NCI-H1930 (cell line): ENCODE measurements at regions not wholly inside any gene's neighbourhood (a gene's known extent, or its start where the extent isn't known, plus 50 kb on each side); places are given as distances from the start of the nearest gene placed in this dataset.

Source experiments
- DNase-seq, 2 experiments: peaks; one replicate each; lab custom pipeline; 2025; lab: John Stamatoyannopoulos, UW

DNA sequence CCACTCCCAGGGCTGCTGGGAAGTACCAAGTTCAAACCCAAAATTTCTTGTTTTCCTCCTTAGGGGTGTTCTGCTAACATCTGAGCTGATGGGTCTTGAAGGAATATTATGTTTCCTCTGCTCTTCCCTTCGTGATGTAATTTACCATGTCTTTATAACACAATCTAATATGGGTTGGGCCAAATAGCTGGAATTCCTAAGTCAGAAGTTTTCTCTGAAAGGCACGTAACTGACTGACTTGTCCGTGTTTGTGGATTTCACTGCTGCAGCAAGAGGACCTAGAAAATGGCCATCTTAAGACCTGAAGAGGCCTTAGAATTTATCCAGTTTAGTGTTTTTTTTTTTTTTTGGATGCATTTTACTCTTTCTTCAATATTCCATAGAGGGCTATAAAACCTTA is 256.7 kb downstream of the DCDC2C start:
- DNase-seq, result no peak

DNA sequence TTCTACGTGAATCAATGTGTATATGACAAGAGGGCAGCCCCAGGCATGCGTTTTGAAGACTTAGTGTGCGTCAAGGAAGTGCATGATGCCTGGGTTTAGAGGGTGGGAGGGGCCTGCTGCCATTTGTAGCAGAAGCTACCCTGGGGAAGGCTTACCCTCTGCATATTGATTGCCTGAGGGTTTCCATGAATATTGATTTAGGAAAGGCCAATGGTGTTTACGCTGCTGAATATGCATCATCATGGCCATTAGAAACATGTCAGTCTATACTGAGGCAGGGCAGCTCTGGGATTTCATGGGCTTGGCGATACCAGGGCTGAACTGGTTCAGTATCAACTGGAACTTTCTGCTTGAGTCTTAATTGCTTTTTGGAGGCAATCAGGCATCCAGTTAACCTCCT is 259.3 kb downstream of the DCDC2C start:
- DNase-seq, result no peak

DNA sequence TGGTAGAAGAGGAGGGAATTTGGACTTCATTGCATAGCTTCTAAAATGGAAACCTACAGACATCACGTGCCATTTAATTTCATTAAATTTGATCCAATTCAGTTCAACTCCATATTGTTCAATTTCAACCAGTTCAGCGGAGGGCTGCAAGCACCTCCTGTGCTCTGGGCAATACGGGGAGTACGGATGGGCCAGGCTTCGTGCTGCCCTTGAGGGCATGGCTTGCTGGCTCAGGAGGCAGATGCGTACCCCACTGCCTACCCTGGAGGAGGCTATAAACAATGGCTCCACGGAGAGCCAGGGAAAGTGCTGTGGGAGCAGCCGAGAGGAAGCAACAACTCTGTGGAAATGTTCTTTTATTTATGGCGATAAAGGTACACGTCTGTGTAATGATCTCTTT is 261.8 kb downstream of the DCDC2C start:
- no peak for DNase-seq

- DNase-seq, result no peak
Observed at GRCh38 chr2:3965953-3966352, 262.6 kb downstream of the DCDC2C start.

GRCh38 chr2:3966470-3966869 is 263.1 kb downstream of the DCDC2C start:
- no peak for DNase-seq

DNA sequence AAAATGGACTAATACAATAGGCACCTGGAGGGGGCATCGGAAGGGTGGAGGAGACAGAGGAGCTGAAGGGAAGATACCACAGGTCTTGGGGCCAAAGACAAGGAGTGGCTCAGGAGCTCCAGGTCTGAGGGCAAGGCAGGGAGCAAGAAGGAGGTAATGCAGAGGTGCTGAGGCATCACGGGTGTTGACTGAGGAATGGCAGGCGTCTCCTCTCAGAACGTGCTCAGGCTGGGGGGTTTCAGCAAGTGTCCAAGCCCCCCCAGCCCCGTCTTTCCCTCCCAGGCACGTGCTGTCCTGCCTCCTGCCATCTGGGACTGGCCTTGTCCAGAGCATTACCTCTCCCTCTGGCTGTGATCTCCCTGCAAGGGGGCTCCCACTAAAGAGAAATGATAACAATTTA is 265.4 kb downstream of the DCDC2C start:
- DNase-seq, result no peak

DNA sequence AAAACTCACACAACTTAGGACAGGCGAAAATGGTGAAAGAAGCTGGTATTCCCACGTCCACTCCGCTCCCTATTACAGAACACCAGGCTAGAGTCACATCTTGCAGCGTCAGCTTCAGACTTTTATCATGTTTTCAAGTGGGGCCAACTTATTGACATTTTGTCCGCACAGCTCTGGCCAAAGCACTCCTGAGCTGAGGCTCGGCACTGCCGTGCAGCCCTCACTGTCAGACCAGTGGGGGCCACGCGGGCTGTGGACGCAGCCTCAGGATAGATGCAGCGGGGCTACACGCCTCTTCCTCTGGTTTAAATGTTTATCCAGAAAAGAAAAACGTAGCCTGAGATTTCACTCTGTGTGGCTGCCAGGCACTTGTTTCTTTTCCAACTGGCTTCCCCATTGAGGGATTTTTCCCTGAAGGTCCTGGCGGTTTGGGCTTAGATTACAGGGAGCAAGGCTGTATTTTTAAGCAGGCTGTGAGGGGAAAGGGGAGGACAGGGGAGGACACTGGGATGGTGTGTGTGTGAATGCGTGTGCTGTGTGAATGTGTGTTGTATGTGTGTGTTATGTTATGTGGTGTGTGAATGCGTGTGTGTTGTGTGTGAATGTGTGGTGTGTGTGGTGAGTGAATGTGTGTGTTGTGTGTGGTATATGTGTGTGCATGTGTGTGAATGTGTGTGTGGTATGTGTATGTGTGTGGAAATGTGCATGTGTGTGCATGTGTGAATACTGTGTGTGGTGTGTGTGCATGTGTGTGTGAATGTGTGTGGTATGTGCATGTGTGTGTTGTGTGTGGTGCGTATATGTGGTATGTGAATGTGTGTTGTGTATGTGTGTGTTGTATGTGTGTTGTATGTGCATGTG is 267.6 kb downstream of the DCDC2C start:
- DNase-seq, result no peak

DNA sequence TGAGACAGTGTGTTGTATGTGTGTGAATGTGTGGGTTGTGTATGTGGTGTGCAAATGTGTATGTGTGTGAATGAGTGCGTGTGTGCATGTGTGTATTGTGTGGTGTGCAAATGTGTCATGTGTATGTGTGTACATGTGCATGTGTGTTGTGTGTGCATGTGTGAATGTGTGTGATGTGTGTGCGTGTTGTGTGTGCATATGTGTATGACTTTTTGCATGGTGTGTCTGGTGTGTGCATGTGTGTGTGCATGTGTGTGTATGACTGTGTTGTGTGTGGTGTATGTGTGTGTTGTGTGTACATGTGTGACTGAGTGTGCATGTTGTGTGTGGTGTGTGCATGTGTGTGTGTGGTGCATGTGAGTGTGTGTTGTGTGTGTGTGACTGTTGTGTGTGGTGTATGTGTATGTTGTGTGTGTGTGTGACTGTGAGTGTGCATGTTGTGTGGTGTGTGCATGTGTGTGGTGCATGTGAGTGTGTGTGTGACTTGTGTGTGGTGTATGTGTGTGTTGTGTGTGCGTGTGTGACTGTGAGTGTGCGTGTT is 268.3 kb downstream of the DCDC2C start:
- no peak for DNase-seq

DNA sequence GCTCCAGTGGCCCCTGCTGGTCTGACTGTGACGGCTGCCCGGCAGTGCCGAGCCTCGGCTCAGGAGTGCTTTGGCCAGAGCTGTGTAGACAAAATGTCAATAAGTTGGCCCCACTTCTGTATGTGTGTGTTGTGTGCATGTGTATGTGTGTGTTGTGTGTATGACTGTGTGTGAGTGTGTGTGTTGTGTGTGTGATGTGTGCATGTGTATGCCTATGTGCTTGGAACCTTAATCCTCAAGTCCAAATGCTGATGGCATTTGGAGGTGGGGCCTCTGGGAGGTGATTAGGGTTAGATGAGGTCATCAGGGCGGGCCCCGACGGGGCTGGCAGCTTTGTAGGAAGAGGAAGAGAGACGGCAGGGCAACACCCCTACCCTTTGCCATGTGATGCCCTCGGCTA is 269.0 kb downstream of the DCDC2C start:
- no peak for DNase-seq

DNA sequence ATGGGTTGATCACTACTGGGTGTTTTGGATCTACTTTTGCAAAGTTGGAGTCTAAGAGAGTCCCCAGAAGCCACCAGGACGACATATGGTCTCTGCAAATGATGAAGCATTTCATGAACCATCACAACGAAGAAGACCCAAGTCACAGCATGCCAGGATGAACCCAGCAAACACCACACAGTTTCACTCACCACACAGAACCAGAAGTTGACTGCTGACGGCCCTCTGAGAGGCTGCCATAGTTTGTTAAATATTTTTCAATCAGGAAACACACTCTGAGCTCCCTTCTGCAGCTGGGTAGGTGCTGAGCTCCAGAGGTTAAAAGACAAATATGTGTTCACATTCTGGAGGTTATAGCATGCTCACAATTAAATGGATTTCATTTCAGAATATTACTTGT is 271.4 kb downstream of the DCDC2C start:
- no peak for DNase-seq

DNA sequence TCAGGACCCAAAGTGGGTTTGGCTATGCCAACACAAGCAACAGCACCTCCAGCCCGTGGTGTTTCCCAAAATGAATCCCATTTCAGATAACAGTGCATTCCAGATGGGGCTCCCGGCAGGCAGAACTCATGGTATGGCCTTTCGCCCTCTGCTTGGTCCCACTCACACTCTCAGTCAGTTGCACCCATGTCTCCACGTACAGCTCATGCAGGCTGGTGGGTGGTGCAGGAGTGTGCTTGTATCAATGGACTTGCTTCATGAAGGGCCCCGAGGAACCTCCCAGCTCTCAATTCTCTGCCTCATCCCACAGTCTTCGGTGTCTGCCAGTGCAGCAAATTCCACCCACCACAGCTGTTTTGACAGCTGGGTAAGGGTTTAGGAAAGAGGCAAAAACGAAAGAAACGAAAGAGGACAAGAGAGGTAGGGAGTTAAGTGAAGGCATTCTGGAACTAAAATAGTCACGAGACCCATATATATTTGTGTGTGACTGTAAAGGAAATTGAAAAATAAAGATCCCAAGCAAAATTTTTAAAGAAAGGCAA is 278.1 kb downstream of the DCDC2C start:
- no peak for DNase-seq

DNA sequence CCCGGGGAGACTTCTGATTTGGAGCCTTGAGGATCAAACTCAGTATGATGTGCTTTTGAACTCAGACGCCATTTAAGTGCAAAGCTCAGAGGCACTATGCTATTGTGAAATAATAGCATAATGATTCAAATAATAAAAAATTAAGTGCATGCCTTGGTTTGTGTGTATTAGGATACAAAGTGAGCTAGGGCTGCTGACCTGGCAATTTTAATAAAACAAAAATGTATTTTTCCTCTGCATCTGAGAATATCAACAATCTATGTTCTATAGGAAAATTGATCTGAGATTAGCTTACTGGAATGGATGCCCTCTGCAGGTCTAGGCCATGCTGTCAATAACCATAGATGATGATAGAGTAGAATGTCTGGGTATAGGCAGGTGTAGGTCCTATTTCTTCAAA is 278.8 kb downstream of the DCDC2C start:
- no peak for DNase-seq

DNA sequence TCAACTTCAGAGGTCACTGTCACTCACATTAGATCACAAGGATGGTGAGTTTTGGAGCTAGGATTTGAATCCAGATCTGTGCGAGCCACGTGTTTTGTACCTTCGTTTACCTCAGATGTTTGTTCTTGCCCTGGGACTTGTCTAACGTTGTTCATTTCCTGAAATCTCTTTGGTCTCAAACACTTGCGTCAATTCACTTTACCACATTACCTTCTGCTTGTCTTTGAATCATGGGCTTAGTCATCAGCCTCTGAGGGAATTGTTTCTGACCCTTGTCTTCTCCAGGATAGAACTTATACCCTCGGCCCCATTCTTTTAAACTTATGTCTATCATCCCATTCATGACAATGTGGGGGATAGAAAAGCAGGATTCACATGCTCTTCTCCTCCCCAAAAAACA is 282.7 kb downstream of the DCDC2C start:
- DNase-seq, result no peak

DNA sequence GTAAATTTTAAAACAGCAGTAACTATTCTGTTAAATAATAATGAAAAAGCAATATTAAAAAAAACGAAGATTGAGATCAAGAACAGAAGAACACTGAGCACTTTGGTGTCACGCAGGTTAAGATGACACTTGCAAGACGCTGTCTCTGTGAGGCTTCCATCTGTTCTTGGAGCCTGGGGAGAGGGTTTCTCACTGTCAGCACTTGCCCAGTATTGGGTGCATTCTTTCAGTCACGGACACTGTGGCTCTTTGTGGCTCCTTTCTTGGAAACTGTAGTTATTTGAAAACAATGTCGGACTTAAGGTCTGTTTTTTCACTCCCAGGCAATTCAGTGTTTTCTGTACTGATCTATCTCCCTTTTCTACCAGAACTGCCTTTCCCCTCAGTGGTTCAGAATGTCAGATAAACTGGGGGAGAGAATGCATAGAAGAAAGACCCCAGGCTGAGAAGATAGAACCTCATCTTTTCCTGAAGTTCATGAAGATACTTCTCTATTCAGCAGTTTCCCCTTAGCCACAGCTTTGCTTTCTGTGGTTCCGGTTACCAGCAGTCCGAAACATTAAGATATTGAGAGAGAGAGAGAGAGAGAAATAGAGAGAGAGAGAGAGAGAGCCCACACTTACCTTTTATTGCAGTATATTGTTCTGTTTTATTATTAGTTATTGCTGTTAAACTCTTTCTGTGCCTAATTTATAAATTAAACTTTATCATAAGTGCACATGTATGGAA is 283.3 kb downstream of the DCDC2C start:
- DNase-seq, result no peak

DNA sequence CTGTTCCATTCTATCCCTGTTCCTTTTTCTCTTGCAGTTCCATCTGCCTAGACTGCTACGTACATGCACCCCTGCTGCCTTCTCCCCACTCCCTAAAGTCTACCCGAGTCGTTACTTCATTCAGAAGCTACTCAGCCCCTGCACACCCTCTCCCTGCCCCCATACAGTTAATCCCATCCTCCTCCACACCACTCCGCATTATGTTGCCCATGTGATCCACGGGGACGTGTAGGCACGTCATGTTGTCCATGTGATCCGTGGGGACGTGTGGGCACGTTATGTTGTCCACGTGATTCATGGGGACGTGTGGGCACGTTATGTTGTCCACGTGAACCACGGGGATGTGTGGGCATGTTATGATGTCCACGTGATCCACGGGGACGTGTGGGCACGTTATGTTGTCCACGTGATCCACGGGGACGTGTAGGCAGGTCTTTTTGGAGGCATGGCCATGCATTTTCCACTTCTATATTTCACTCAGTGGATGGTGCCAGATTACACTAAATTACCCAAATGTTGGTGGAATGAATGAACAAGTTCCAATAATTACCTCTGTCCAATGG is 299.5 kb downstream of the DCDC2C start:
- no peak for DNase-seq

- DNase-seq, result no peak
Observed at GRCh38 chr2:4012197-4012596, 308.8 kb downstream of the DCDC2C start.

GRCh38 chr2:4018535-4018934 is 315.2 kb downstream of the DCDC2C start:
- DNase-seq, result no peak

DNA sequence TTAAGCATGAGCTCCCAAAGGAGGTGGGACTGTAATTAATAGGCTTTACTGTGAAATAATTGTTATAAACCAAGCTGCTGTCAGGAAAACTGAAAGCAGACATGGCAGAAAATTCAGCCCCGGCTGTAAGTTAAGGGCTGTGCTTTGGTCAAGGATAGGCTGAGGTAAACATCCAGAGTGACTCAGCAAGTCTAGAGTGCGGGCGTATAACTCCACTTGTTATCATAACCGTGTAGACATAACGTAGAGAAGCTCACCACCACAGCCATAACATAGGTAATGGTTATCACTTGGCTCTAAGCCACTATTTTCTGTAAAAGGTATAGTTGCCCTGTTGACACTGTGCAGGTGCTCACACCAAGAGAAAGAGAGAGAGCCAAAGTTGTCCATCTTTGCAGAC is 316.8 kb downstream of the DCDC2C start:
- DNase-seq, result no peak

DNA sequence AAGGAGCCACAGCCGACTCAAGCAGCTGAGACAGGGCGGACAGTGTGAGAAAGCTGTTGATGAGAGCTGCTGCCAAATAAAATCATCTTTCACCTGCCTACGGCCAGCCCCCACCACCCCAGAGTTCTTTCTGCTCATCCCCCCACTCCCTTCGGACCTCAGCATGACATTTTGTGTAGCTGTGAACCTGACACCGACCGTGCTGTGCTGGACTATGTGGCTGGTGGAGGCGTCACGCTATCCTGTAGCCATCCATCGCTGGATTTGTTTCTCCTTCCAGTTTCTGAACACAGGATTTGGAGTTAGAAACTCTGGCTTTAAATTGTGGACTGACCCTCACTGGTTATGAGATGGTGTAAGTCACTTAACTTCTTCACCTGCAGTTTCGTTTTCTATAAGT is 317.3 kb downstream of the DCDC2C start:
- DNase-seq, result no peak

GRCh38 chr2:4024605-4025004 is 321.2 kb downstream of the DCDC2C start:
- no peak for DNase-seq

DNA sequence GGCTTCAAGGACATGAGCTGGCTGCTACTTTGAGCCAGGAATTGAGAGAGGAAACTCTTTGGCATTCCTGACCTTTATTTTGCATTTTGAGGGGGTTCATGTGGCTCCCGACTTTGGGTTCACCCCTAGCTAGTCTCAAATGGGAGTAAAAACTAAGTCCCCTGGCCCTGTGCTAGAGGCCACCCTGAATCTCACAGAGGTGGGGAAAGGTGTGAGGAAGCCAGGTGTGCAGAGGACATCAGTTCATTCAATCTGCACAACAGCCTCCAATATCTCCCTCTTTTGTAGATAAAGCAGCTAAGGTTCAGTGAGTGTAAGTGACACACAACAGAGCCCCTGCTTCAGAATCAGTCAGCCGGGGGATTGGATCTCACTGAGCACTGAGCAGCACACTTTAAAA is 325.7 kb downstream of the DCDC2C start:
- no peak for DNase-seq

GRCh38 chr2:4039896-4040295 is 336.5 kb downstream of the DCDC2C start:
- DNase-seq, result no peak
